MM.1S (cell line): ENCODE measurements at regions not wholly inside any gene's neighbourhood (a gene's known extent, or its start where the extent isn't known, plus 50 kb on each side); places are given as distances from the start of the nearest gene placed in this dataset.

Experiments
- DNase-seq: peaks from one replicate; pipeline ENCODE4 v3.0.0-alpha.2; 2015
- H2AFZ ChIP-seq: fragments of 300-600 bp; sonication (generic); 2 replicates; pipeline ENCODE4 v1.6.0; 2016; ENCODE audit warnings: antibody characterized with exemption, low read length
- H3F3A ChIP-seq: fragments of 300-600 bp; sonication (generic); 2 replicates; pipeline ENCODE4 v1.6.1; 2016; ENCODE audit warnings: mild to moderate bottlenecking, antibody characterized with exemption, low read length, moderate library complexity, mixed read lengths; ENCODE audit not compliant: insufficient read depth
- H3K27ac ChIP-seq: fragments of 300-600 bp; sonication (generic); 2 replicates; pipeline ENCODE4 v1.5.1; 2016; ENCODE audit warnings: mild to moderate bottlenecking, low read length
- H3K27me3 ChIP-seq: fragments of 300-600 bp; sonication (generic); replicated peaks from 2 replicates; pipeline ENCODE4 v1.6.0; 2016; ENCODE audit warnings: low read length; ENCODE audit not compliant: insufficient read depth
- H3K36me3 ChIP-seq: fragments of 300-600 bp; sonication (generic); replicated peaks from 2 replicates; pipeline ENCODE4 v1.6.1; 2016; ENCODE audit warnings: mild to moderate bottlenecking, low read length, mixed read lengths; ENCODE audit not compliant: insufficient read depth
- H3K4me1 ChIP-seq: fragments of 300-600 bp; sonication (generic); 2 replicates; pipeline ENCODE4 v1.6.1; 2016; ENCODE audit warnings: low read length, mixed read lengths
- H3K4me2 ChIP-seq: fragments of 300-600 bp; sonication (generic); 2 replicates; pipeline ENCODE4 v1.6.0; 2016; ENCODE audit warnings: low read depth, low read length
- H3K4me3 ChIP-seq: fragments of 300-600 bp; sonication (generic); 2 replicates; pipeline ENCODE4 v1.5.1; 2016; ENCODE audit warnings: low read length, mixed read lengths
- H3K79me2 ChIP-seq: fragments of 300-600 bp; sonication (generic); 2 replicates; pipeline ENCODE4 v1.6.1; 2016; ENCODE audit warnings: mixed run types, low read length, mixed read lengths
- H3K9ac ChIP-seq: fragments of 300-600 bp; sonication (generic); 2 replicates; pipeline ENCODE4 v1.6.1; 2016; ENCODE audit warnings: low read length, mixed read lengths
- H3K9me2 ChIP-seq: fragments of 300-600 bp; sonication (generic); replicated peaks from 2 replicates; pipeline ENCODE4 v1.6.1; 2016; ENCODE audit warnings: mild to moderate bottlenecking, low read length, mixed read lengths; ENCODE audit not compliant: insufficient read depth
- H3K9me3 ChIP-seq: fragments of 300-600 bp; sonication (generic); replicated peaks from 2 replicates; pipeline ENCODE4 v1.6.1; 2016; ENCODE audit warnings: mild to moderate bottlenecking, low read length, mixed read lengths; ENCODE audit not compliant: insufficient read depth
- H4K20me1 ChIP-seq: fragments of 300-600 bp; sonication (generic); 2 replicates; pipeline ENCODE4 v1.6.1; 2016; ENCODE audit warnings: mild to moderate bottlenecking, low read length, moderate library complexity, mixed read lengths; ENCODE audit not compliant: insufficient read depth
- CTCF ChIP-seq: fragments of 300-600 bp; sonication (generic); IDR thresholded peaks from 2 replicates; pipeline ENCODE4 v1.5.1; 2016; ENCODE audit warnings: antibody characterized with exemption, low read length, mixed read lengths
- EZH2 ChIP-seq: fragments of 300-600 bp; sonication (generic); optimal IDR thresholded peaks from 2 replicates; pipeline ENCODE3; 2017; ENCODE audit warnings: low read depth, mild to moderate bottlenecking, antibody characterized with exemption, low read length, mixed read lengths
- EZH2phosphoT487 ChIP-seq: fragments of 300-600 bp; sonication (generic); IDR thresholded peaks from 2 replicates; pipeline ENCODE4 v1.6.1; 2018; ENCODE audit warnings: antibody characterized with exemption, low read length

DNA sequence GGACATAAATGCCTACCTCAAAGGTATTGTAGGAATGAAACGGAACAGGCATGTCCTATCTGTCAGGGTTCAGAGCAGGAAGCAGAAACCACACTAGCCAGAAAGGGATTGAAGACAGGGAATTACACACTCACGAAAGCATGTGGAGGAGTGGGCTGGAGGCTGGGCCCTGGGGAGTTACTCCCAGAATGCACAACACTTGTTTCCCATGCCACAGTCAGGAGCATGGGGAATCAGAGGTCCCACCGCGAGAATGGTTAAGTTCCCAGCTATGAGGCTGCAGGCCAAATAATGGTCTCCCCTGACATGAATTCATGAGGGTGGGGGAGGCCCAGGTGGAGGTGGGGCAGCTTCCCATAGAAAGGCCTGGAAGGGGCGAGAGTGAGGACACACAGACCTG, 212.7 kb downstream of the HERPUD2 start:
- TF ChIP-seq EZH2 (no peak), EZH2phosphoT487 (no peak), CTCF (no peak)
- Histone ChIP-seq H3K36me3 (no peaks in the 10 kb centered on the region), H2AFZ (no peak overlapping the region), H3K4me3 (no peak overlapping the region), H3F3A (no peaks in the 10 kb centered on the region), H3K4me2 (no peak overlapping the region), H3K79me2 (no peaks in the 10 kb centered on the region), H3K9ac (no peak overlapping the region), H3K9me3 (no peaks in the 10 kb centered on the region), H3K27ac (no peak overlapping the region), H3K9me2 (no peaks in the 10 kb centered on the region), H3K27me3 (no peaks in the 10 kb centered on the region), H3K4me1 (no peaks in the 10 kb centered on the region), H4K20me1 (no peaks in the 10 kb centered on the region)
- DNase-seq = no peak

- Histone ChIP-seq H2AFZ (no peak overlapping the region), H3K36me3 (no peaks in the 10 kb centered on the region), H3K9me2 (no peaks in the 10 kb centered on the region), H3K4me1 (no peaks in the 10 kb centered on the region), H3K79me2 (no peaks in the 10 kb centered on the region), H3K4me3 (no peak overlapping the region), H3K27ac (no peak overlapping the region), H3K4me2 (no peak overlapping the region), H3F3A (no peaks in the 10 kb centered on the region), H3K9ac (no peak overlapping the region), H3K9me3 (no peaks in the 10 kb centered on the region), H4K20me1 (no peaks in the 10 kb centered on the region), H3K27me3 (no peaks in the 10 kb centered on the region)
- TF ChIP-seq CTCF (no peak), EZH2 (no peak), EZH2phosphoT487 (no peak)
- DNase-seq = no peak
Measured at GRCh38 chr7:35480806-35481205, 214.1 kb downstream of the HERPUD2 start.

DNA sequence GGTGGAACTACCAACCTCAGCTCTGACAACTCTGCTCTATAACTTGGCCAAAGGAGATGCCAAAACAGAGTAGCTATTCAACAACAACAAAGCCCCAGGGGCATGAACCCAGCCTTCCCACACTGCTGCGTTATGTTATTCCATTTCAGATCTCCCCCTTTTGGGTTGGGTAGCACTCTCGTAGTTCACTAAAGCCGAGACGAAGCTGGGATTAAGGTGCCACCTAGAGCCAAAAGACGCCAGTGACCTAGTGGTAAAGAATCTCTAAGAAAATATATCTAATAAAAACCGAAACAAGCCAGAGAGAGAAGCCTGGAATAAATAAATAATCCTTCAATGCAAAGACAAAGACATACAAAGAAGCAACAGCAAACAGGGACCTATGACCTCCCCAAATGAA, 217.3 kb downstream of the HERPUD2 start:
- no peak for TF ChIP-seq CTCF
- no peak for TF ChIP-seq EZH2phosphoT487
- no peak for TF ChIP-seq EZH2
- H3K79me2 ChIP-seq = no peaks in the 10 kb centered on the region
- H3K4me2 ChIP-seq = no peak overlapping the region
- H3K9me3 ChIP-seq = no peaks in the 10 kb centered on the region
- no peak for DNase-seq
- no peaks in the 10 kb centered on the region for H3K36me3 ChIP-seq
- no peak overlapping the region for H3K27ac ChIP-seq
- no peaks in the 10 kb centered on the region for H3K9me2 ChIP-seq
- H3K27me3 ChIP-seq = no peaks in the 10 kb centered on the region
- no peaks in the 10 kb centered on the region for H4K20me1 ChIP-seq
- H3K4me3 ChIP-seq = no peak overlapping the region
- no peaks in the 10 kb centered on the region for H3K4me1 ChIP-seq
- no peak overlapping the region for H3K9ac ChIP-seq
- H2AFZ ChIP-seq = no peak overlapping the region
- no peaks in the 10 kb centered on the region for H3F3A ChIP-seq
